CD14-positive monocyte (primary cell): ENCODE measurements at regions not wholly inside any gene's neighbourhood (a gene's known extent, or its start where the extent isn't known, plus 50 kb on each side); places are given as distances from the start of the nearest gene placed in this dataset.

Experiments used
- DNase-seq, 3 donors: peaks; one replicate each; pipeline ENCODE4 v3.0.0-alpha.2; 2011 to 2022
- H2AFZ ChIP-seq: 2 replicates; pipeline ENCODE4 v1.6.0; 2012; ENCODE audit warnings: mild to moderate bottlenecking, low read depth, low read length, inconsistent platforms; ENCODE audit not compliant: insufficient read depth, poor library complexity, severe bottlenecking
- H3K27ac ChIP-seq, 2 donors: 1 replicate in 1 of 2; 2 replicates in 1 of 2; pipeline ENCODE4 v1.5.1; 2012 to 2013; ENCODE audit warnings: low read length in 2 of 2, control low read depth in 1 of 2, inconsistent platforms in 1 of 2, low read depth in 1 of 2, mild to moderate bottlenecking in 1 of 2
- H3K27me3 ChIP-seq, 2 donors: one replicate each; pipeline versions ENCODE4 v1.6.0 to v1.6.1; 2011 to 2013; ENCODE audit warnings: low read length in 2 of 2; ENCODE audit not compliant: control insufficient read depth in 2 of 2, insufficient read depth in 2 of 2
- H3K36me3 ChIP-seq, 2 donors: replicated peaks in 1 of 2; 1 replicate in 1 of 2; 2 replicates in 1 of 2; pipeline versions ENCODE4 v1.5.1 to v1.6.1; 2012 to 2013; ENCODE audit warnings: low read length in 2 of 2, control low read depth in 1 of 2, inconsistent platforms in 1 of 2, mild to moderate bottlenecking in 1 of 2; ENCODE audit not compliant: insufficient read depth in 2 of 2, control insufficient read depth in 1 of 2
- H3K4me1 ChIP-seq, 2 donors: 1 replicate in 1 of 2; 2 replicates in 1 of 2; pipeline versions ENCODE4 v1.5.1 to v1.6.1; 2012 to 2013; ENCODE audit warnings: low read length in 2 of 2, control low read depth in 1 of 2, inconsistent platforms in 1 of 2, mild to moderate bottlenecking in 1 of 2, moderate library complexity in 1 of 2; ENCODE audit not compliant: insufficient read depth in 2 of 2, control insufficient read depth in 1 of 2
- H3K4me2 ChIP-seq: replicated peaks from 2 replicates; pipeline ENCODE3; 2012; ENCODE audit warnings: low read length, moderate library complexity, mild to moderate bottlenecking; ENCODE audit not compliant: poor library complexity, severe bottlenecking; ENCODE audit errors: extremely low read depth
- H3K4me3 ChIP-seq, 3 experiments: fragments of 200-600 bp in 1 of 3; sonication (generic) in 1 of 3; replicated peaks in 1 of 3; 1 replicate in 2 of 3; 2 replicates in 1 of 3; pipeline ENCODE4 v1.5.1; 2011 to 2013; ENCODE audit warnings: low read length in 3 of 3, mild to moderate bottlenecking in 3 of 3, control low read depth in 2 of 3, low read depth in 2 of 3, inconsistent platforms in 1 of 3, moderate library complexity in 1 of 3
- H3K79me2 ChIP-seq: 2 replicates; pipeline ENCODE4 v1.6.0; 2012; ENCODE audit warnings: mild to moderate bottlenecking, control low read depth, inconsistent platforms, low read length, moderate library complexity; ENCODE audit not compliant: insufficient read depth
- H3K9ac ChIP-seq: 2 replicates; pipeline ENCODE4 v1.6.0; 2017; ENCODE audit warnings: low read length, mild to moderate bottlenecking; ENCODE audit not compliant: insufficient read depth, poor library complexity, severe bottlenecking
- H3K9me3 ChIP-seq, 2 donors: replicated peaks in 1 of 2; 1 replicate in 1 of 2; 2 replicates in 1 of 2; pipeline versions ENCODE4 v1.5.1 to v1.6.1; 2012 to 2013; ENCODE audit warnings: low read length in 2 of 2, control low read depth in 1 of 2; ENCODE audit not compliant: control insufficient read depth in 1 of 2, insufficient read depth in 1 of 2
- H4K20me1 ChIP-seq: 2 replicates; pipeline ENCODE4 v1.6.0; 2012; ENCODE audit warnings: mild to moderate bottlenecking, low read length, control low read depth, moderate library complexity; ENCODE audit not compliant: insufficient read depth
- H3K27ac Mint-ChIP-seq, 7 donors: one replicate each; pipeline ENCODE4 v1.8.0; 2020; ENCODE audit warnings: mild to moderate bottlenecking in 7 of 7, mixed read lengths in 7 of 7, moderate library complexity in 6 of 7, inconsistent platforms in 2 of 7
- H3K27me3 Mint-ChIP-seq, 3 donors: one replicate each; pipeline ENCODE4 v1.8.0; 2021 to 2022; ENCODE audit warnings: low read depth in 3 of 3, mild to moderate bottlenecking in 3 of 3, mixed read lengths in 3 of 3, moderate library complexity in 3 of 3, inconsistent platforms in 1 of 3
- H3K36me3 Mint-ChIP-seq, 2 donors: one replicate each; pipeline ENCODE4 v1.8.0; 2020; ENCODE audit warnings: mixed read lengths in 2 of 2, inconsistent platforms in 1 of 2, mild to moderate bottlenecking in 1 of 2
- H3K4me1 Mint-ChIP-seq: one replicate; pipeline ENCODE4 v1.8.0; 2020; ENCODE audit warnings: mild to moderate bottlenecking, mixed read lengths
- H3K4me3 Mint-ChIP-seq, 2 donors: one replicate each; pipeline ENCODE4 v1.8.0; 2020; ENCODE audit warnings: mild to moderate bottlenecking in 2 of 2, mixed read lengths in 2 of 2, moderate library complexity in 1 of 2
- H3K9me3 Mint-ChIP-seq, 7 donors: one replicate each; pipeline ENCODE4 v1.8.0; 2020 to 2022; ENCODE audit warnings: mixed read lengths in 7 of 7, mild to moderate bottlenecking in 6 of 7, moderate library complexity in 6 of 7, inconsistent platforms in 2 of 7
- CTCF ChIP-seq: fragments of 200-600 bp; IDR thresholded peaks from one replicate; pipeline ENCODE4 v1.8.0; 2022; ENCODE audit warnings: antibody characterized with exemption, mild to moderate bottlenecking
- WGBS: methylation state at CpG from one replicate; pipeline ENCODE4 v1.1.5; 2013; ENCODE audit warnings: missing lambda C conversion rate; ENCODE audit not compliant: insufficient coverage; 5-methylcytosine and 5-hydroxymethylcytosine counted together
- intact Hi-C, 2 donors: fragments of 100-400 bp; cut with micrococcal nuclease; formaldehyde crosslinking; loops; one replicate each; pipeline versions ENCODE4 v1.15.0 to v1.15.1; 2023

- Histone ChIP-seq H3K79me2 (no peaks in the 10 kb centered on the region), H3K27me3 (no peaks in the 10 kb centered on the region), H3K4me1 (no peaks in the 10 kb centered on the region), H3K27ac (no peak overlapping the region), H3K4me2 (no peak overlapping the region), H4K20me1 (no peaks in the 10 kb centered on the region), H3K9me3 (no peaks in the 10 kb centered on the region), H2AFZ (no peak overlapping the region), H3K4me3 (no peak overlapping the region), H3K36me3 (no peaks in the 10 kb centered on the region), H3K9ac (no peak overlapping the region)
- intact Hi-C loops = no loop called here
- no peaks in the 10 kb centered on the region for H3K36me3 Mint-ChIP-seq
- peak overlapping the region in 1 of 7 donors; percentile 46 for H3K27ac Mint-ChIP-seq
- no peak for DNase-seq
- H3K9me3 Mint-ChIP-seq = peaks cover 0 to 2% (median 1%) of the 10 kb centered on the region in 7 donors
- H3K4me1 Mint-ChIP-seq = no peaks in the 10 kb centered on the region
- H3K4me3 Mint-ChIP-seq = no peak overlapping the region
- peaks cover 1 to 12% (median 4%) of the 10 kb centered on the region in 3 donors for H3K27me3 Mint-ChIP-seq
- TF ChIP-seq CTCF = no peak
- 58% methylated on average over 1 of the region's 1 CpG for WGBS
Measured at GRCh38 chr20:57968120-57968519, 258.3 kb upstream of the PMEPA1 start.

- H4K20me1 ChIP-seq = no peaks in the 10 kb centered on the region
- Mint-ChIP-seq H3K27ac (no peak overlapping the region), H3K4me1 (no peaks in the 10 kb centered on the region), H3K27me3 (peaks cover 1 to 12% (median 4%) of the 10 kb centered on the region in 3 donors), H3K36me3 (no peaks in the 10 kb centered on the region), H3K4me3 (no peak overlapping the region), H3K9me3 (peaks cover 0 to 2% (median 1%) of the 10 kb centered on the region in 7 donors)
- no peak for TF ChIP-seq CTCF
- no peak overlapping the region for H3K27ac ChIP-seq
- H3K9ac ChIP-seq = no peak overlapping the region
- no peak overlapping the region for H3K4me2 ChIP-seq
- H3K9me3 ChIP-seq = no peaks in the 10 kb centered on the region
- DNase-seq = no peak
- no peak overlapping the region for H3K4me3 ChIP-seq
- H3K4me1 ChIP-seq = no peaks in the 10 kb centered on the region
- no peaks in the 10 kb centered on the region for H3K27me3 ChIP-seq
- intact Hi-C loops = no loop called here
- H2AFZ ChIP-seq = no peak overlapping the region
- H3K36me3 ChIP-seq = no peaks in the 10 kb centered on the region
- WGBS = 87% methylated on average over 5 of the region's 10 CpGs
- no peaks in the 10 kb centered on the region for H3K79me2 ChIP-seq
Measured at GRCh38 chr20:57967364-57967763, 257.5 kb upstream of the PMEPA1 start.
